ENCODE measurements at regions not wholly inside any gene's neighbourhood (a gene's known extent, or its start where the extent isn't known, plus 50 kb on each side); places are given as distances from the start of the nearest gene placed in this dataset.
"Not testable (repeated sequence)": the region's sequence is repeated elsewhere in the genome, so short reads cannot be mapped to it uniquely, and the experiment has no call there.

DNA sequence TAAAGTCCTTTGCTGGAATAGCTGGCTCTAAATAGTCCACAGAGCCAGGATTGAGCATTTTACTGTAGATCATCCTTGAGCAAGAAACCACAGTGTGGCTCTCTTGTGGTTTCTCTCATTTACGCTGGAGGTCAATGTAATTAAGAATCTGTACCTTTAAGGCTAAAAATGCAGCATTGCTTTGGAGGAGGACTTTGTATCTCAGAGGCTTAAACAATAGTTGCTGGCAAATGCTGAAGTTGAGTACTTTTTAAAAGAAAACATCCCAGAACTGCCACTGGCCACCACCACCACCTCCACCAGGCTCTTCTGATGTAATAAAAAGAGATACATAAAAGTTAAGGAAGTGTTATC lies 177.3 kb upstream of the ADAMTSL1 start:
- H3K36me3 Mint-ChIP-seq: no peaks in the 10 kb centered on the region
- DNase-seq (ENCODE audit: low spot score in 2 of 2): no peak
- no peaks in the 10 kb centered on the region for H3K27me3 Mint-ChIP-seq
- H3K9me3 Mint-ChIP-seq: no peaks in the 10 kb centered on the region
- ATAC-seq (ENCODE audit: low read depth): no peak
- no peaks in the 10 kb centered on the region for H3K4me1 Mint-ChIP-seq
- H3K4me3 Mint-ChIP-seq: no peak overlapping the region
- H3K27ac Mint-ChIP-seq: no peak overlapping the region

DNA sequence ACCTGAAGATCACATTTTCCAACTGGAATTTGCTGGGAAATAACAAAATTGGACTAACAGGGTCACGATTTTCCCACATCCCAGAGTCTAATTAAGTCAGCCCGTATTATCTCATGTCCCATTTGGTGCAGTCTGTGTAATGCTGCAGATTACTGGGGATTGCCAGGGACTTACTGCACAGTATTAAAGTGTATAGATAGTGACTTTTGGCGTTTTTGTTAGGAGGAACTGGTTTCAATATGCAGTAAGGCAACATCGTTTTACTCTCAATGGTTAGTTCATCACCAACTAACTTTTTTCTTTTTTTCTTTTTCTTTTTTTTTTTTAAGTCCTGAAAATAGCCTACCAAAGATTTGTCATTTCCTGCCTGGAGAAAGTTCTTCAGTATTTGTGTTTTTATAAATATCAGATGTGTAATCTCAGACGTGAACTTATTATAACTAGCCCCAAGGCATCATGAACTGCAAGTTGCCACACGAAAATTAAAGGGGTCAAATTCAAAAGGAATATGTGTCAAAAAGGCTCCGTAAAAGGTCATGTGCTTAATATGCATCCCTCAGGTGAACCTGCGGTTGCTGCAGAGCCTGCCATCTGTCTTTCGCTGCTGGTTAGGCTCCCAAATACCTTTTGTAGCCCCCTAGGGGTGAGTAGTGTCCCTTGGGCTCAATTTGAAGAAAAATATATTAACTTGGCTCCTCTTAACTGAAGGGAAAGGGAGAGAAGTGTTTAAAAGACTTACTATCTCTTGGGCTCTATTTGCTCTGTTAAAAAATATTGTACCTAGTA lies 176.7 kb upstream of the ADAMTSL1 start:
- no peaks in the 10 kb centered on the region for H3K9me3 Mint-ChIP-seq
- H3K4me3 Mint-ChIP-seq: no peak overlapping the region
- H3K27ac Mint-ChIP-seq: no peak overlapping the region
- no peaks in the 10 kb centered on the region for H3K4me1 Mint-ChIP-seq
- H3K27me3 Mint-ChIP-seq: no peaks in the 10 kb centered on the region
- H3K36me3 Mint-ChIP-seq: no peaks in the 10 kb centered on the region
- DNase-seq (ENCODE audit: low spot score in 2 of 2) (no peak), ATAC-seq (ENCODE audit: low read depth) (no peak)

- Mint-ChIP-seq H3K4me3 (no peak overlapping the region), H3K4me1 (no peaks in the 10 kb centered on the region), H3K36me3 (no peaks in the 10 kb centered on the region), H3K27me3 (no peaks in the 10 kb centered on the region), H3K9me3 (no peaks in the 10 kb centered on the region), H3K27ac (no peak overlapping the region)
- no peak for DNase-seq (ENCODE audit: low spot score in 2 of 2)
- ATAC-seq (ENCODE audit: low read depth): no peak
Observed at GRCh38 chr9:18299449-18299848, 174.5 kb upstream of the ADAMTSL1 start.

GRCh38 chr9:18305167-18305806 lies 168.7 kb upstream of the ADAMTSL1 start:
- DNase-seq (ENCODE audit: low spot score in 2 of 2); H3K4me3 Mint-ChIP-seq; H3K27me3 Mint-ChIP-seq; ATAC-seq (ENCODE audit: low read depth); H3K27ac Mint-ChIP-seq; H3K9me3 Mint-ChIP-seq; H3K36me3 Mint-ChIP-seq; H3K4me1 Mint-ChIP-seq: not testable (repeated sequence)

- Mint-ChIP-seq H3K27ac (no peak overlapping the region), H3K36me3 (no peaks in the 10 kb centered on the region), H3K4me1 (no peaks in the 10 kb centered on the region), H3K27me3 (no peaks in the 10 kb centered on the region), H3K9me3 (peaks cover 5% of the 10 kb centered on the region), H3K4me3 (no peak overlapping the region)
- ATAC-seq (ENCODE audit: low read depth) (no peak), DNase-seq (ENCODE audit: low spot score in 2 of 2) (no peak)
Observed at GRCh38 chr9:18314316-18314715, 159.6 kb upstream of the ADAMTSL1 start.

DNA sequence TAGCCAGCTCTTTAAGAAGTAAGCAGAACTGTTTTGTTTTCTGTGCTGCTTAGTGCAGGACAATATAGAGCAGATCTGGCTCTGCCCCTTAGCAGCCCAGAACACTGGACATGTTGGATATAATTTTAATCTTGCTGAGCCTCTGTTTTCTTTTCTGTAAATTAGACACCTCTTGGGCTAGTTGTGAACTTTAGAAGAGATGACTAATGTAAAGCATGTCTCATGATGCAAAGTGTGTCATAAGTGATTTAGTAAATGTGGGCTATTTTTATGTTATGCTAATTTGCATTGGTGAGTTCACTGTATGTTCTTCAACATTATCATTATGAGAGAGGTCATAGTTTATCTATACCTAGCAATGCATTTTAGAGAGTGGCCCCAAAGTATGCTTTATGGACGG lies 156.1 kb upstream of the ADAMTSL1 start:
- DNase-seq (ENCODE audit: low spot score in 2 of 2) (no peak), ATAC-seq (ENCODE audit: low read depth) (no peak)
- Mint-ChIP-seq H3K27me3 (peaks cover 2% of the 10 kb centered on the region), H3K36me3 (no peaks in the 10 kb centered on the region), H3K4me1 (no peaks in the 10 kb centered on the region), H3K9me3 (peaks cover 4% of the 10 kb centered on the region), H3K27ac (no peak overlapping the region), H3K4me3 (no peak overlapping the region)

DNA sequence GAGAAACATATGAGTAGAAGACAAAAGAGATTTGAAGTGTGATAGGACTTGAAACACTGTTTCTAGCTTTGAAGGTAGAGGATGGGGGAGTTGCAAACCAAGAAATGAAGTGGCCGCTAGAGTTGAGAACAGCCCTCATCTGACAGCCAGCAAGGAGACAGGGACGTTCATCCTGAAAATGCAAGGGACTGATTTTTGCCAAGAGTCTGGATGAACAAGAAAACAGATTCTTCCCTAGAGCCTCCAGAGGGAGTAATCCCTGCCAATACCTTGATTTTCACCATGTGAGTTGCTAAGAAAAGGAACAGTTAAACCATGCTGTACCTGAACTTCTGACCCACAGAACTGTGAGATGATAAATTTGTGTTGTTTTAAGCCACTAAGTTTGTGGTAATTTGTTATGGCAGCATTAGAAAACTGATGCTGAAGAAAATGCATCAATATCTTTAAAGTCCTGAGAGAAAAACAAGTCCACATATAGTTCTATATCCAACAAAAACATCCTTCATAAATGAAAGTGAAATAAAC lies 154.0 kb upstream of the ADAMTSL1 start:
- no peaks in the 10 kb centered on the region for H3K36me3 Mint-ChIP-seq
- H3K4me3 Mint-ChIP-seq: no peak overlapping the region
- DNase-seq (ENCODE audit: low spot score in 2 of 2) (no peak), ATAC-seq (ENCODE audit: low read depth) (no peak)
- peaks cover 1% of the 10 kb centered on the region for H3K9me3 Mint-ChIP-seq
- no peak overlapping the region for H3K27ac Mint-ChIP-seq
- peaks cover 2% of the 10 kb centered on the region for H3K27me3 Mint-ChIP-seq
- no peaks in the 10 kb centered on the region for H3K4me1 Mint-ChIP-seq

- DNase-seq (ENCODE audit: low spot score in 2 of 2) (no peak), ATAC-seq (ENCODE audit: low read depth) (no peak)
- H3K9me3 Mint-ChIP-seq: peaks cover 4% of the 10 kb centered on the region
- H3K4me3 Mint-ChIP-seq: no peak overlapping the region
- no peaks in the 10 kb centered on the region for H3K27me3 Mint-ChIP-seq
- no peaks in the 10 kb centered on the region for H3K4me1 Mint-ChIP-seq
- H3K27ac Mint-ChIP-seq: no peak overlapping the region
- H3K36me3 Mint-ChIP-seq: no peaks in the 10 kb centered on the region
Observed at GRCh38 chr9:18324928-18325745, 148.8 kb upstream of the ADAMTSL1 start.

GRCh38 chr9:18325746-18326011 lies 148.3 kb upstream of the ADAMTSL1 start:
- not testable (repeated sequence) for H3K4me3 Mint-ChIP-seq; DNase-seq (ENCODE audit: low spot score in 2 of 2); H3K27me3 Mint-ChIP-seq; ATAC-seq (ENCODE audit: low read depth); H3K4me1 Mint-ChIP-seq; H3K9me3 Mint-ChIP-seq; H3K27ac Mint-ChIP-seq; H3K36me3 Mint-ChIP-seq

DNA sequence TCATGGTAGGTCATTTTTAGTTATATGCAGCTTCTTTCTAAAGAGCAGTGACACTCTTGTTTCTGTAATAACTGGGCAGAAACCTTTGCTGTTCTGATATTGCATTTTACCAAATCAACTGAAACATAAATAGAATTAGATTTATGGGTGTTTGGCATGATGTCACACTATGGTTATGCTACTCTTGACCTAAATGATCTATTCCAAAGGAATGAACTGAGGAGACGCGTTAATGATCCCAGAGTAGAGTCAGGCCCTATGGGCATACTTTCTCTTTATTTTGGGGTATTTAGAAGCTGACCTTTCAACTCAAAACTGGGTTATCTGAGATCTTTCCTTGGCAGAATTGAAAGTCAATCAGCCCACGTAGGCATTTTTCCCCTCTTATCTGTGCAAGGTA lies 146.8 kb upstream of the ADAMTSL1 start:
- Mint-ChIP-seq H3K4me3 (no peak overlapping the region), H3K36me3 (no peaks in the 10 kb centered on the region), H3K27ac (no peak overlapping the region), H3K9me3 (peaks cover 2% of the 10 kb centered on the region), H3K27me3 (no peaks in the 10 kb centered on the region), H3K4me1 (no peaks in the 10 kb centered on the region)
- ATAC-seq (ENCODE audit: low read depth): no peak
- no peak for DNase-seq (ENCODE audit: low spot score in 2 of 2)

- DNase-seq (ENCODE audit: low spot score in 2 of 2) (no peak), ATAC-seq (ENCODE audit: low read depth) (no peak)
- Mint-ChIP-seq H3K4me3 (no peak overlapping the region), H3K4me1 (no peaks in the 10 kb centered on the region), H3K9me3 (no peaks in the 10 kb centered on the region), H3K27me3 (no peaks in the 10 kb centered on the region), H3K27ac (no peak overlapping the region), H3K36me3 (no peaks in the 10 kb centered on the region)
Observed at GRCh38 chr9:18330401-18331309, 143.3 kb upstream of the ADAMTSL1 start.

GRCh38 chr9:18331310-18331684 lies 142.7 kb upstream of the ADAMTSL1 start:
- Mint-ChIP-seq H3K9me3 (no peaks in the 10 kb centered on the region), H3K36me3 (no peaks in the 10 kb centered on the region), H3K4me1 (no peaks in the 10 kb centered on the region), H3K4me3 (no peak overlapping the region), H3K27ac (no peak overlapping the region), H3K27me3 (no peaks in the 10 kb centered on the region)
- no peak for DNase-seq (ENCODE audit: low spot score in 2 of 2)
- no peak for ATAC-seq (ENCODE audit: low read depth)

DNA sequence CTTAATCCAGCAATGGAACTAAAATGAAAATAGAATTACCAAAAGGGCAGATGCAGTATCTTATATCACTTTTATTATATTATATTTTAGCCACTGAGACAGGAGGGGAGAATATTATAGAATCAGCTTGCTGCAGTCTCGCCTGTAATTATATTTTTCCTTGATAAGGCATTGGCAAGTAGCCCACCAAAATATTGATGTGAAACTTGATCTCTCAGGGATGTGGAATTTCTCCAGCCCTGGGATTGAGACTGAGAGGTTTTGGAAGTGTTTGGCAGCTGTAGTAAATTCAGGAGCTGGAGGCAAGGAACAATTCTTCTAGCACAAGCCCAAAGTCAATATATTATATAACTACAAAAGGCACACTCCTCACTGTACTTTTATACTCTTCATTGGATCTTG lies 142.1 kb upstream of the ADAMTSL1 start:
- H3K27ac Mint-ChIP-seq: no peak overlapping the region
- H3K27me3 Mint-ChIP-seq: no peaks in the 10 kb centered on the region
- H3K36me3 Mint-ChIP-seq: no peaks in the 10 kb centered on the region
- no peaks in the 10 kb centered on the region for H3K9me3 Mint-ChIP-seq
- no peak for ATAC-seq (ENCODE audit: low read depth)
- DNase-seq (ENCODE audit: low spot score in 2 of 2): no peak
- no peak overlapping the region for H3K4me3 Mint-ChIP-seq
- no peaks in the 10 kb centered on the region for H3K4me1 Mint-ChIP-seq

DNA sequence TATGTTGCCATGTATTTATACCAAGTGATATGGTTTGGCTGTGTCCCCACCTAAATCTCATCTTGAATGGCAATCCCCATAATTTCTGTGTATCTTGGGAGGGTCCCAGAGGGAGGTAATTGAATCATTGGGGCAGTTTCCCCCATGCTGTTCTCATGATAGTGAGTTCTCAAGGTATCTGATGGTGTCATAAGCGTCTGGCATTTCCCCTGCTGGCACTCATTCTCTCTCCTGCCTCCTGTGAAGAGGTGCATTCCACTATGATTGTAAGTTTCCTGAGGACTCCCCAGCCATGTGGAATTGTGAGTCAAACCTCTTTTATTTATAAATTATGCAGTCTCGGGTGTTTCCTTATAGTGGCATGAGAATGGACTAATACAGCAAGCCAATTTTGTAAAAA lies 140.8 kb upstream of the ADAMTSL1 start:
- Mint-ChIP-seq H3K27me3 (no peaks in the 10 kb centered on the region), H3K36me3 (no peaks in the 10 kb centered on the region), H3K4me1 (no peaks in the 10 kb centered on the region), H3K9me3 (no peaks in the 10 kb centered on the region), H3K4me3 (no peak overlapping the region), H3K27ac (no peak overlapping the region)
- ATAC-seq (ENCODE audit: low read depth) (no peak), DNase-seq (ENCODE audit: low spot score in 2 of 2) (no peak)

Data from memory B cell (primary cell).